ENCODE measurements at regions not wholly inside any gene's neighbourhood (a gene's known extent, or its start where the extent isn't known, plus 50 kb on each side); places are given as distances from the start of the nearest gene placed in this dataset.

DNA sequence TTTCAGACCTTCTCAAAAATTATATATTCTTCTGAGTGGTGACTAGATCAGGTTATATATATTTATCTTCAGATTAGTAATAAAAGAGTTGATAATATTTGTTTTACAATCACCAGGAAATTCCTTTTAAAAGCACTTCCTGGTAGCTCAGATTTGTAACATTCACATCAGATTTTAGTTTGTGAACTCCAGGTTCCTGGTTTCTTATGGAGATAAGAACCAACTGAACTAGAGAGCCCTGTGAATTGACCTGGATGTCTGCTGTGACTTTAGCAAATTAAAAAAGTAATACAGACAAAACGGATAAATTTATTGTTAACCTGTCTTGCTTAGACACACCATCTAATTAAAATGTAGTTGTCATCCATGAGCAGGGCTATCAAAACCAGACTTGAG, 868.7 kb downstream of the BCL11A start:
- H3K4me3 Mint-ChIP-seq: no peak overlapping the region
- no peak for DNase-seq
- H3K27me3 Mint-ChIP-seq: no peaks in the 10 kb centered on the region
- Histone ChIP-seq H3K4me1 (ENCODE audit: control insufficient read depth, insufficient read depth, low read length, poor library complexity, severe bottlenecking) (no peaks in the 10 kb centered on the region), H3K9me3 (ENCODE audit: control insufficient read depth in 2 of 2, low read length in 2 of 2) (no peaks in the 10 kb centered on the region), H3K4me3 (ENCODE audit: low read depth, low read length) (no peak overlapping the region), H3K27me3 (ENCODE audit: control insufficient read depth, insufficient read depth, low read length) (no peaks in the 10 kb centered on the region), H3K36me3 (ENCODE audit: control insufficient read depth, insufficient read depth, low read length) (no peaks in the 10 kb centered on the region), H3K27ac (ENCODE audit: insufficient read depth, low read length, poor library complexity, severe bottlenecking) (no peak overlapping the region)
- peaks cover 3% of the 10 kb centered on the region for H3K36me3 Mint-ChIP-seq
- no peak for ATAC-seq (ENCODE audit: low read depth in 2 of 2)
- peaks cover 0 to 11% (median 3%) of the 10 kb centered on the region in 7 donors for H3K9me3 Mint-ChIP-seq
- H3K4me1 Mint-ChIP-seq: no peaks in the 10 kb centered on the region
- no peak overlapping the region for H3K27ac Mint-ChIP-seq

DNA sequence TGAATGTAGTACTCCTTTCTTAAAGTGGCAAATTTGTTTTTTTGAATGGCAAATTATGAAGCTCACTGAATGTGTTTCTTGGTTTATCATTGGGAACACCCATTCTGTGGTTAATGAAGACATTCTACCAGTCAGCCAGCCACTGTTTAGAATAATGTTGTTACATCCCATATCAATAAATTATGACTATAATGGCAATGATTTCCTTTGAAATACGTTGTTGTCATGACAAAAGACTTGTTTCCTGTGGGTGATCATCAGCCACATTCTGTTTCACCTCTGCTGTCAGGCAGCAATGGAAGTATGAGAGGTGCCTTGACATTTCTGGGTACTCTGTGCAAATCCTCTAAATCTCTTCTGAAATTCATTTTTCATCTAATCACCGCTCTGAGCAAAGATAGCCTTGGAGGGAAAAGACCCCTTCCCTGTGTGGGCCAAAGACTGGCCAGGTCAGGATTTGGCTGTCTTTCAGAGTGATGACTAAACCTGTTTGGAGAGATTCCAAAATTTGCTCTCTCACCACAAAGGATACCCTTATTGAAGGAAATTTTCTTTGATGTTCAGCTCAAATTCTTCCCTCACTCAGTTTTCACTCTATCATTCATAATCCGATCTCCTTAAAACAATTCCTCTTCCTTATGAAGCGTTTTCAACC, 869.2 kb downstream of the BCL11A start:
- no peak overlapping the region for H3K27ac ChIP-seq (ENCODE audit: insufficient read depth, low read length, poor library complexity, severe bottlenecking)
- no peaks in the 10 kb centered on the region for H3K27me3 Mint-ChIP-seq
- H3K36me3 Mint-ChIP-seq: peaks cover 3% of the 10 kb centered on the region
- no peak overlapping the region for H3K27ac Mint-ChIP-seq
- no peaks in the 10 kb centered on the region for H3K4me1 Mint-ChIP-seq
- H3K4me3 Mint-ChIP-seq: no peak overlapping the region
- H3K9me3 ChIP-seq (ENCODE audit: control insufficient read depth in 2 of 2, low read length in 2 of 2): no peaks in the 10 kb centered on the region
- no peaks in the 10 kb centered on the region for H3K4me1 ChIP-seq (ENCODE audit: control insufficient read depth, insufficient read depth, low read length, poor library complexity, severe bottlenecking)
- no peak for ATAC-seq (ENCODE audit: low read depth in 2 of 2)
- peaks cover 0 to 11% (median 3%) of the 10 kb centered on the region in 7 donors for H3K9me3 Mint-ChIP-seq
- no peaks in the 10 kb centered on the region for H3K27me3 ChIP-seq (ENCODE audit: control insufficient read depth, insufficient read depth, low read length)
- DNase-seq: no peak
- no peaks in the 10 kb centered on the region for H3K36me3 ChIP-seq (ENCODE audit: control insufficient read depth, insufficient read depth, low read length)
- no peak overlapping the region for H3K4me3 ChIP-seq (ENCODE audit: low read depth, low read length)

DNA sequence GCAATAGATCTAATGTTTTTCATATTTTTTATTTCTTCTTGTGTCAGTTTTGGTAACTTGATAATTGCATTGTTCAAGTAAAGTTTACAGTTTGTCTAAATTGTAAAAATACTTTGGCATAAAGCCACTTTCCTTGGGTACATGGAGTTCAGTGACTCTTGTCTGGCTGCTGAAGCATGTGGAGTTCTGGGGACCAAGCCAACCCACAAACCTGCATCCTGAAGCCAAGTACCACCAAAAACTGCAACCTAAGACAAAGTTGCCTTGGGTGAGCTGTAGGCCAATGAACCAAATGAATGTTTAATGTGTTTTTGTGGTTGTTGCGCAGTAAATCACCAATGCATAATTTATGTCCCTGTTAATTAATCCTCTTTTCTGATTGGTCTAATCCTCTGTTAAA, 872.6 kb downstream of the BCL11A start:
- Histone ChIP-seq H3K36me3 (ENCODE audit: control insufficient read depth, insufficient read depth, low read length) (no peaks in the 10 kb centered on the region), H3K9me3 (ENCODE audit: control insufficient read depth in 2 of 2, low read length in 2 of 2) (no peaks in the 10 kb centered on the region), H3K27ac (ENCODE audit: insufficient read depth, low read length, poor library complexity, severe bottlenecking) (no peak overlapping the region), H3K4me3 (ENCODE audit: low read depth, low read length) (no peak overlapping the region), H3K4me1 (ENCODE audit: control insufficient read depth, insufficient read depth, low read length, poor library complexity, severe bottlenecking) (no peaks in the 10 kb centered on the region), H3K27me3 (ENCODE audit: control insufficient read depth, insufficient read depth, low read length) (no peaks in the 10 kb centered on the region)
- Mint-ChIP-seq H3K9me3 (peaks cover 0 to 5% (median 2%) of the 10 kb centered on the region in 7 donors), H3K27me3 (no peaks in the 10 kb centered on the region), H3K4me3 (no peak overlapping the region), H3K4me1 (no peaks in the 10 kb centered on the region), H3K36me3 (no peaks in the 10 kb centered on the region), H3K27ac (no peak overlapping the region)
- DNase-seq (no peak), ATAC-seq (ENCODE audit: low read depth in 2 of 2) (no peak)

DNA sequence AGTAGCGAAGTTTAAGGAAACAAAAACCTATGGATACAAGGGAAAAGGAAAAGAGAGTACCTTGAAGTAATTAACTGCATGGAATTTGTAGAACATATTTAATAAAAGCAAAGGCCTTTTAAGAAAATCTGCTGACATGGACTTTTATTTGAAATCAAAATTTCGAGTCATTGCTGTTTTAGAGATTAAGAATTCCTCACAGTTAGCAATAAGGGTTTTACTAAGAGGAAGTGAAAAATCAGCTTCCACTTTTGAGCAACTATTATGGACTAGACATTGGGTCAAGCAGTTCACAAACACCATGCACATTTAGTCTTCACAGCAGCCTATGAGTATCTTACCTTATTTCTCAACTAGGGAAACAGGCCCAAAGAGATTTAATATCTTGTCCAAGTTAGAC, 876.3 kb downstream of the BCL11A start:
- no peaks in the 10 kb centered on the region for H3K9me3 ChIP-seq (ENCODE audit: control insufficient read depth in 2 of 2, low read length in 2 of 2)
- Mint-ChIP-seq H3K36me3 (no peaks in the 10 kb centered on the region), H3K9me3 (peaks cover 0 to 7% (median 0%) of the 10 kb centered on the region in 7 donors), H3K27me3 (no peaks in the 10 kb centered on the region), H3K4me3 (no peak overlapping the region), H3K4me1 (no peaks in the 10 kb centered on the region), H3K27ac (no peak overlapping the region)
- H3K4me3 ChIP-seq (ENCODE audit: low read depth, low read length): no peak overlapping the region
- H3K36me3 ChIP-seq (ENCODE audit: control insufficient read depth, insufficient read depth, low read length): no peaks in the 10 kb centered on the region
- no peak overlapping the region for H3K27ac ChIP-seq (ENCODE audit: insufficient read depth, low read length, poor library complexity, severe bottlenecking)
- no peak for DNase-seq
- no peak for ATAC-seq (ENCODE audit: low read depth in 2 of 2)
- no peaks in the 10 kb centered on the region for H3K4me1 ChIP-seq (ENCODE audit: control insufficient read depth, insufficient read depth, low read length, poor library complexity, severe bottlenecking)
- H3K27me3 ChIP-seq (ENCODE audit: control insufficient read depth, insufficient read depth, low read length): no peaks in the 10 kb centered on the region

DNA sequence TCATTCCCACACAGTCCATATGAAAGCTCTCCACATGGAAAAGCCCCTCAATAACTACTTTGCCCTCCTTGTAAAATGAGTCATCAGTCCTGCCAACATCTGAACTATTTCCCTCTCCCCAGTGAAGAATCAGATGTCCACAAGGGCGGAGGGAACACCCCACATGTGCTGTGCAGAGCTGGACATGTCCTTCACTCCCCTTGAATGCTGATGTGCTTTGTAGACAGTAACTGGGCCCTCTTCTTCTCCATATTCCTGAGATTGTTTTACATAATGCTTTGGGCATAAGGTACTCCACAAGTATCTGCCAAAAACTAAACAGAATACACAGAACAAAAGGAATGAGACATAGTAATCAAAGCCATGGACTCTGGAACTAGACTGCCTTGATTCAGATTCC, 879.4 kb downstream of the BCL11A start:
- no peaks in the 10 kb centered on the region for H3K4me1 ChIP-seq (ENCODE audit: control insufficient read depth, insufficient read depth, low read length, poor library complexity, severe bottlenecking)
- no peaks in the 10 kb centered on the region for H3K4me1 Mint-ChIP-seq
- no peak overlapping the region for H3K4me3 ChIP-seq (ENCODE audit: low read depth, low read length)
- no peaks in the 10 kb centered on the region for H3K36me3 Mint-ChIP-seq
- peaks cover 0 to 9% (median 0%) of the 10 kb centered on the region in 7 donors for H3K9me3 Mint-ChIP-seq
- H3K36me3 ChIP-seq (ENCODE audit: control insufficient read depth, insufficient read depth, low read length): no peaks in the 10 kb centered on the region
- no peak overlapping the region for H3K4me3 Mint-ChIP-seq
- H3K27ac ChIP-seq (ENCODE audit: insufficient read depth, low read length, poor library complexity, severe bottlenecking): no peak overlapping the region
- no peak for DNase-seq
- ATAC-seq (ENCODE audit: low read depth in 2 of 2): no peak
- H3K27me3 ChIP-seq (ENCODE audit: control insufficient read depth, insufficient read depth, low read length): no peaks in the 10 kb centered on the region
- H3K27ac Mint-ChIP-seq: no peak overlapping the region
- no peaks in the 10 kb centered on the region for H3K9me3 ChIP-seq (ENCODE audit: control insufficient read depth in 2 of 2, low read length in 2 of 2)
- H3K27me3 Mint-ChIP-seq: no peaks in the 10 kb centered on the region

DNA sequence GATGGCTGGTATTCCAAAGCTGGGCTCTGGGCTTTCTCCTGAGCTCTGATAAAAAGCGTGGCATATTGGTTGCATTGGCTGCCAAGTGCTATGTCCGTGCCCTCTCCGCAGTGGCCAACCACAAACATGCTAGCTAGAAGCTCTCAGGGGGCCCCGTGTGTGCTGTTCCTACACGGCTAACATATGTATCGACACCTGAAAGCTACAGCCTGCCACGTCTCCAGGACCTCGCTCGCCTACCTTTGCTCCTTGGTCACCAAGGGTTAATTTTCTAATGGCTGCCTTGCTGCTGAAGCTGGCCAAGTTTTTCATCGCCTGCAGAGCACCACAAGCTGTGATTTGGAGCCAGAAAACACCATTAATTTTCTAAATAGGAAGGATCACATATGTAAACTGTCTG, 888.4 kb downstream of the BCL11A start:
- Mint-ChIP-seq H3K4me1 (no peaks in the 10 kb centered on the region), H3K27ac (no peak overlapping the region), H3K27me3 (no peaks in the 10 kb centered on the region), H3K9me3 (peaks cover 0 to 3% (median 0%) of the 10 kb centered on the region in 7 donors), H3K36me3 (no peaks in the 10 kb centered on the region), H3K4me3 (no peak overlapping the region)
- no peaks in the 10 kb centered on the region for H3K27me3 ChIP-seq (ENCODE audit: control insufficient read depth, insufficient read depth, low read length)
- no peak for ATAC-seq (ENCODE audit: low read depth in 2 of 2)
- H3K4me1 ChIP-seq (ENCODE audit: control insufficient read depth, insufficient read depth, low read length, poor library complexity, severe bottlenecking): no peaks in the 10 kb centered on the region
- DNase-seq: no peak
- no peak overlapping the region for H3K27ac ChIP-seq (ENCODE audit: insufficient read depth, low read length, poor library complexity, severe bottlenecking)
- no peaks in the 10 kb centered on the region for H3K36me3 ChIP-seq (ENCODE audit: control insufficient read depth, insufficient read depth, low read length)
- H3K4me3 ChIP-seq (ENCODE audit: low read depth, low read length): no peak overlapping the region
- no peaks in the 10 kb centered on the region for H3K9me3 ChIP-seq (ENCODE audit: control insufficient read depth in 2 of 2, low read length in 2 of 2)

DNA sequence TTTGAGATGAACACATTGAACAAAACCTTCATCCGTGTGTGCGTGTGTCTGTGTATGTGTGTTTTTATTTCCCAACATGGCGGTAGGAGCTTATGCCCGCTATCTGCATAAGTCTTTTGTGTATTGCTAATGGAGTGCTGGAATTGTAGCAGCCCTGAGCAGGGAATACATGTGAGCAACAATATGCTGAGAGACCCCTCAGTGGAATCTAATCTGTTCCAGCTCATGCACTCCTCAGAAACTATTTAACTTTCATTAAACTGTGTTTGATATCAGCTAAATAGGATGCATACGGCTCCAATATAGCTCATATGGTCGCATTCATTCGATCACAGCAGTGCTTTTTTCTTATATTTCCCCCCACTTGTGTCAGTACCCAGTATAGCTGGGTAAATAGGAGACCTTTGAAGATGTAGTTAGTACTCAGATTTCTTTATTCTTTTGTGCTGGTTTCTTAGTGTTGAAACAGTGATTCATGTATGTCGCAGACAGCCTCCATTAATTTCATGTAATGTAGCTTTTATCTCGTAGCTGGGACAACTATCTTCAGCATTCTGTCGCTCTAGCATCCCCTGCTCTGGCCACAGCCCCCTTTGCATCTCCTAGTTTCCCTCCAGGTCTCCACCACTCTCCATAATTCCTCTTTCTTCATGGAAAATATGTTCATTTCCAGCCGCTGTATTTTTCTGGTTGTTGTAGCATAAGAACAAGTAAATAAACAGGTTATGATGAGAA, 891.2 kb downstream of the BCL11A start:
- Mint-ChIP-seq H3K36me3 (no peaks in the 10 kb centered on the region), H3K4me1 (no peaks in the 10 kb centered on the region), H3K4me3 (no peak overlapping the region), H3K27me3 (no peaks in the 10 kb centered on the region), H3K27ac (no peak overlapping the region), H3K9me3 (peaks cover 0 to 4% (median 0%) of the 10 kb centered on the region in 7 donors)
- H3K27ac ChIP-seq (ENCODE audit: insufficient read depth, low read length, poor library complexity, severe bottlenecking): no peak overlapping the region
- no peak for DNase-seq
- H3K9me3 ChIP-seq (ENCODE audit: control insufficient read depth in 2 of 2, low read length in 2 of 2): no peaks in the 10 kb centered on the region
- no peaks in the 10 kb centered on the region for H3K4me1 ChIP-seq (ENCODE audit: control insufficient read depth, insufficient read depth, low read length, poor library complexity, severe bottlenecking)
- H3K4me3 ChIP-seq (ENCODE audit: low read depth, low read length): no peak overlapping the region
- ATAC-seq (ENCODE audit: low read depth in 2 of 2): no peak
- H3K27me3 ChIP-seq (ENCODE audit: control insufficient read depth, insufficient read depth, low read length): no peaks in the 10 kb centered on the region
- no peaks in the 10 kb centered on the region for H3K36me3 ChIP-seq (ENCODE audit: control insufficient read depth, insufficient read depth, low read length)

DNA sequence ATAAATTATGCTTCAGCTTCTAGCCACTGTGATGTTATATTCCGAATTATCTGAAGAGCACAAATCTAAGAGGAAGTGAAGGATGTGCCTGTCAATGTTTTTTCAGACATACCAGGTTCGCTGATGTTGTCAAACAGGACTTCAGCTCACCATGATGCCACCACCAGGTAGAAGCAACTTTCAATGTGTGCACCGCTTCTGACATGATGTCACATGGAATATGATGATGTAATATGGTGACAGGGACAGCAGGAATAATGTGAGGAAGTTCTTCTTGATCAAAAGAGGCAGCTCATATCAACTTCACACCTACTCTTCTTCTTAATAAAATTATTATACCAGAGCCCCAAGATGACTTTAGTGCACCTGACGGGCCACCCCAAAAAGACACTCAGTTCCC, 893.2 kb downstream of the BCL11A start:
- peaks cover 0 to 4% (median 0%) of the 10 kb centered on the region in 7 donors for H3K9me3 Mint-ChIP-seq
- H3K36me3 Mint-ChIP-seq: no peaks in the 10 kb centered on the region
- no peak overlapping the region for H3K4me3 ChIP-seq (ENCODE audit: low read depth, low read length)
- no peaks in the 10 kb centered on the region for H3K9me3 ChIP-seq (ENCODE audit: control insufficient read depth in 2 of 2, low read length in 2 of 2)
- H3K27ac Mint-ChIP-seq: no peak overlapping the region
- H3K4me1 Mint-ChIP-seq: no peaks in the 10 kb centered on the region
- H3K27me3 Mint-ChIP-seq: no peaks in the 10 kb centered on the region
- no peaks in the 10 kb centered on the region for H3K4me1 ChIP-seq (ENCODE audit: control insufficient read depth, insufficient read depth, low read length, poor library complexity, severe bottlenecking)
- no peak for DNase-seq
- H3K36me3 ChIP-seq (ENCODE audit: control insufficient read depth, insufficient read depth, low read length): no peaks in the 10 kb centered on the region
- no peak overlapping the region for H3K27ac ChIP-seq (ENCODE audit: insufficient read depth, low read length, poor library complexity, severe bottlenecking)
- H3K4me3 Mint-ChIP-seq: no peak overlapping the region
- H3K27me3 ChIP-seq (ENCODE audit: control insufficient read depth, insufficient read depth, low read length): no peaks in the 10 kb centered on the region
- ATAC-seq (ENCODE audit: low read depth in 2 of 2): no peak

Measured in CD4-positive, CD25-positive, alpha-beta regulatory T cell (primary cell).